ENCODE measurements at regions not wholly inside any gene's neighbourhood (a gene's known extent, or its start where the extent isn't known, plus 50 kb on each side); places are given as distances from the start of the nearest gene placed in this dataset.
A peak's percentile ranks its signal among the peaks of the same experiment; 100 is the strongest.

DNA sequence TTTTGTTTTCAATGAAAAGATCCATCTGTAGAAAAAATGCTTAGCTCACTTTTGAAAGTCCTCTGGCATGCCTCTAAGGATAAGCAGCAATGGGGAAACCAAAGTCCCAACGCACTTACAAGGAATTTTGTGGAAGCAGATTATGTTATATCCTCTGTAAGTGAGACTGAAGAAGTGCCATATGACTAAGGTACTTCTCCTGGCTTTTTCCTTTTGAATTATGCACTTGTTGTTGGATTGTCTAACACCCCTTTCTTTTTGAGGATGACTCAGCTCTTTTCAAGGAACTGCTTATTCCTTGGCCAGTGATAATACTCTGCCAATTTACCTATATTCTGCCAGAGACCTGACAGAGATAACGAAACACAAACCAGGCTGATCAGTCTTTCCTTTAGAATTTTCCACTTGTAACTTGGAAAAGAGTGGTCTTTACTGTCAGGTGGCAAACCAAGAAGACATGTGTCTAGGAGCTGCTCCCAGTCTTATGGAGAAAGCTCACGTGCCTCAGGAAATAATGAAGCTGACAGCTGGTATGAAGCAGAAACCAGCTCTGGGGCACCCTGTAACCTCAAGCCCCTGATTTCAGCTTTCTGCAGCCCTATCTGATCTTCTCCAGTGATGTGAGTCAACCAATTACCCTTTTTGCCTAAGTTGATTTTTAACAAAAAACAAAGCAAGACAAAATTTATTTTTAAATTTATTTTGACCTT lies 290.8 kb upstream of the FBXL7 start:
- no peak for DNase-seq

DNA sequence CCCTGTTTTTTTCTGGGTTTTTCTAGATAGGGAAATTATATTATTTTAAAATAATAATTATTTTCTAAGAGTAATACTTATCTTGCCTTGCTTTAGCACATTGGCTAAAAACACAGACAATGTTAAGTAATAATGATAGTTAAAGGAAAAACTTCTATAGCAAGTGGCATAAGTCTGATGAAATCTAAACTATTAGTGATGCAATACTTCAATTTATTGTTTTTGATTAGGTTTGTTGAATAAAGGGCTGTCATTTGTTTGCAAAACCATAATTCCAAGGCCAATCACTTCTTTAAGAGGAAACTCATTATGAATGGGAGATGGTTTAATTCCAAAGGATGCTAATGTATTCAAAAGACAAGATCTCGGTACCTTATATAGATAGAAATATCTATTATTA lies 293.8 kb upstream of the FBXL7 start:
- DNase-seq, result no peak

GRCh38 chr5:15203376-15203775 lies 296.6 kb upstream of the FBXL7 start:
- DNase-seq, result no peak

- no peak for DNase-seq
Observed at GRCh38 chr5:15191012-15191411, 309.0 kb upstream of the FBXL7 start.

- DNase-seq, result no peak
Observed at GRCh38 chr5:15183520-15183919, 311.9 kb upstream of the ANKH start.

- DNase-seq, result no peak
Observed at GRCh38 chr5:15170173-15170572, 298.6 kb upstream of the ANKH start.

- no peak for DNase-seq
Observed at GRCh38 chr5:15168358-15168757, 296.8 kb upstream of the ANKH start.

DNA sequence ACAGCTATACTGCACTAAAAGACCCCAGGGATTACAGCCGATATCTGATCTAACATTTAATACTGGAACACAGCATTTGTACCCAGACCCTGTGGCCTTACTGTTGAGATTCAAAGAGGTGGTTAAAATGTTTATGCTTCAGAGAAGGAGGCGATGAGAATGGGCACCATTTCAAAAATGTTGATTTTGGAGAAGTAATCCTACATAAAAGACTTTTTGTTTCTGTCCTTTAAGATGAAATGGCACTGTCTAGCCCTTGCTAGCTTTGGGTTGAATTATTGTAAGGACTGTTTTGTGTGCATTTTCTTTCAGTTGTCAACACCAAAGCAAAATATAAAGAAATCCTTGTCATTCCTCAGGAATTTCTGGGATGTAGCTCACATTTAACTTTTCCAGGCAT lies 288.5 kb upstream of the ANKH start:
- DNase-seq, result no peak

DNA sequence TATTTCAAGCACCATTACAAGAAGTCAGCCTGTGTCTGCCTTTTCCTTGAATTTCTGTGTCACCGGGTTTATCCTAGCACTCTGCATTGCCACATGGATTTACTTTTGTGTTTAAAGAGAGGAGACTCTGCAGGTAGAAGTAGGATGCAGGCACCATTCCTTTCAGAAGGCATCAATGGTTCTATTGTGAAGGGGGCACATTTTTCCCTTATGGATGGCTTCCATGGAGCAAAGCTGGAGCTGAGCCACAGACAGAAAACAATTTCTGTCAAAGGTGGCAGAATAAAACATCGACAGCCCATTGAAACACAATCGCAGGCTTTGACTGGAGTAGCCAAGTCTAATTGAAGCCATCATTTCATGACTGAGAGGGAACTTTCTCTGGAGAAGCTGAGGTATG lies 288.0 kb upstream of the ANKH start:
- no peak for DNase-seq

- no peak for DNase-seq
Observed at GRCh38 chr5:15142458-15142857, 270.9 kb upstream of the ANKH start.

DNA sequence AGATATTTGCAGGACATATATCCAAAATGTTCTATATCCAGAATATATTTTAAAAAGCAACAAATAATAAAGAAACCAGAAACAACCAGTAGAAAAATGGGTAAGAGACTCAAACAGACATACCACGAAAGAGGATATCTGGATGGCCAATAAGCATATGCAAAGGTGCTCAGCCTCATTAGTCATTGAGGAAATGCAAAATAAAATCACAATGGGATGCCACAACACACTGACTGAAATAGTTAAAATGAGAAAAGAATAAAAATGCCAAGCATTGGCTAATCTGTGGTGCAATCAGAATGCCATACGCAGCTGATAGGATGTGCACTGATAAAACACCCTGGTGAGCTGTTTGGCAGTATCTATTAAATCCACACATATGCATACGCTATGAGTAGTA lies 265.8 kb upstream of the ANKH start:
- DNase-seq, result no peak

GRCh38 chr5:15135661-15136060 lies 264.1 kb upstream of the ANKH start:
- no peak for DNase-seq

GRCh38 chr5:15133456-15133965 lies 261.9 kb upstream of the ANKH start:
- no peak for DNase-seq

DNA sequence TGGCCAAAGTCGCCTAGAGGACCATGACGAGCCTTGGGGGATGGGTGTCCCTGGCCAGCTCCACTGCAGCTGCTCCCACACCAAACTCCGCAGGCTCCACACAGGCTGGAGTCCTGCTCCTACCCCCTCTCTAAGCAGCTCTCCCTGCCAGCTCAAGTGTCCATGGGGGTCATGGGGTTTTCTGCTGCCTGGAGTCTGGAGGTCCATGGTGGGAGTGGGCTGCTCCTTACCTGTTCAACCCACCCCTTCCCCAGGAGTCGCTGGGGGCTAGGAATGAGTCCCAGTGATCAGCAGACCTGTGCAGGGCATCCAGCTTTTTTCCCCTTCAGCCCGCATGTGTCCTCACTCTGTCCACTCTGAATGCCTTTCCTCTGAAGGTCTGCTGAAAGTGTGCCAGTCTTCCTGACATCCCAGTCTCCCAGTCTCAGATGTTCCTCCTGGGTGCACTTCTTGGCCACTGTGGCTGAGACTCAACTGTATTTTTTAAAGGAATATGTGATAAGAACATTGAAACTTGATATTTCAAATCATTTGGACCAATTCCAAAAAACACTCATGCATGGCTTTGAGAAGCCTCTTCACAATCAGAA lies 261.3 kb upstream of the ANKH start:
- no peak for DNase-seq

GRCh38 chr5:15131909-15132308 lies 260.3 kb upstream of the ANKH start:
- DNase-seq, result no peak

- DNase-seq, result no peak
Observed at GRCh38 chr5:15124871-15125568, 253.4 kb upstream of the ANKH start.

DNA sequence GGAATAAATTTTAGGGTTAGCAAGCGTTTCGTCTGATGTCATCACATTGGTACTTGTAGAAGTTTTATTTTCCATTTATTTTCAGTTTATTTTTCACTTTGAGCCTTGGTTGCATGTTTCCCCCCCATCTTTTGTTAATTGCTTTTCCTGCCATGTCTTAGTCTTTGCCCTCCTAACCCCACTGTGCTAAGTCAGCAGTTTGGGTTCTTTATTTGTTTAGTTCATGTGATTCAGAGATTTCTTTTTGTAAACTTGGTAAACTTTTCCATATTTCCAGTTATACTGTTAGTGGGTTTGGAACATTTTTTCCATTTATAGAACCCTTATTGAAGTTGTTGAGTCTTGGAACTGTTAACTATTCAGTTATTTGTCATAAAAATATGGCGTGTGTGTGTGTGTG lies 252.9 kb upstream of the ANKH start:
- DNase-seq, result no peak

GRCh38 chr5:15117688-15118087 lies 246.1 kb upstream of the ANKH start:
- DNase-seq, result no peak

DNA sequence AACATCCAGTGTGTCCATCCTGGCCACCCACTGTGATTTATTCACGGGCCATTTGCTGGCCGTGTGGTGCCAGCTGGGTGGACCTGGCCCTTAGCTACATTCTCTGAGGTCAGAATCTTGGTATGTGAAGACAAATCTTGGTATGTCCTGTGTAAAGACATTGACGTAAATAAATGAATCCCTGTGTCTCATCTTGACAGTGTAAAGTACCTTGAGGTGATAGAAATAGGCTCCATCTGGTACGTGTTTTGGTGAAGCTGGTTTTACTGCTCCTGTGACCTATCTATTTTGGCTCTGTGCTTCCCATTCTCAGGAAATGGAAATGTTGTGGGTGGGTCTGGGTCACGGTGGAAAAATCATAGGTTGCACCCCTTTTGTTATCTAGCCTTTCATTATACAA lies 245.4 kb upstream of the ANKH start:
- DNase-seq, result no peak

- DNase-seq, result no peak
Observed at GRCh38 chr5:15106530-15107283, 235.1 kb upstream of the ANKH start.

GRCh38 chr5:15105799-15106393 lies 234.3 kb upstream of the ANKH start:
- DNase-seq, result peak in 29 of 58 donors; percentile 1 to 46 (median 5)
